ENCODE measurements at regions not wholly inside any gene's neighbourhood (a gene's known extent, or its start where the extent isn't known, plus 50 kb on each side); places are given as distances from the start of the nearest gene placed in this dataset.

GRCh38 chr6:156383059-156383458, 394.1 kb upstream of the ARID1B start:
- no peak for DNase-seq (ENCODE audit: low read depth)

- DNase-seq (ENCODE audit: low read depth) = no peak
These were observed 397.5 kb upstream of the ARID1B start for GRCh38 chr6:156379392-156380289.

GRCh38 chr6:156378853-156379252, 398.3 kb upstream of the ARID1B start:
- no peak for DNase-seq (ENCODE audit: low read depth)

- no peak for DNase-seq (ENCODE audit: low read depth)
These were observed 401.1 kb upstream of the ARID1B start for GRCh38 chr6:156376091-156376490.

GRCh38 chr6:156359912-156360311, 417.3 kb upstream of the ARID1B start:
- peak; percentile 26 for DNase-seq (ENCODE audit: low read depth)

- no peak for DNase-seq (ENCODE audit: low read depth)
These were observed 424.3 kb upstream of the ARID1B start for GRCh38 chr6:156352861-156353260.

- no peak for DNase-seq (ENCODE audit: low read depth)
These were observed 425.7 kb upstream of the ARID1B start for GRCh38 chr6:156351346-156351966.

- no peak for DNase-seq (ENCODE audit: low read depth)
These were observed 426.8 kb upstream of the ARID1B start for GRCh38 chr6:156350337-156350736.

GRCh38 chr6:156348849-156349248, 428.3 kb upstream of the ARID1B start:
- DNase-seq (ENCODE audit: low read depth) = no peak

GRCh38 chr6:156348424-156348823, 428.8 kb upstream of the ARID1B start:
- no peak for DNase-seq (ENCODE audit: low read depth)

GRCh38 chr6:156347656-156348055, 429.5 kb upstream of the ARID1B start:
- peak; percentile 11 for DNase-seq (ENCODE audit: low read depth)

- peak; percentile 44 for DNase-seq (ENCODE audit: low read depth)
These were observed 429.9 kb upstream of the ARID1B start for GRCh38 chr6:156347246-156347645.

GRCh38 chr6:156345700-156346099, 431.5 kb upstream of the ARID1B start:
- DNase-seq (ENCODE audit: low read depth) = no peak

GRCh38 chr6:156344491-156344890, 432.7 kb upstream of the ARID1B start:
- no peak for DNase-seq (ENCODE audit: low read depth)

- no peak for DNase-seq (ENCODE audit: low read depth)
These were observed 439.4 kb upstream of the ARID1B start for GRCh38 chr6:156337801-156338200.

- DNase-seq (ENCODE audit: low read depth) = no peak
These were observed 440.4 kb upstream of the ARID1B start for GRCh38 chr6:156336733-156337132.

GRCh38 chr6:156336089-156336488, 441.1 kb upstream of the ARID1B start:
- DNase-seq (ENCODE audit: low read depth) = peak; percentile 30

GRCh38 chr6:156334966-156335365, 442.2 kb upstream of the ARID1B start:
- no peak for DNase-seq (ENCODE audit: low read depth)

GRCh38 chr6:156319707-156320106, 457.5 kb upstream of the ARID1B start:
- no peak for DNase-seq (ENCODE audit: low read depth)

- no peak for DNase-seq (ENCODE audit: low read depth)
These were observed 460.5 kb upstream of the ARID1B start for GRCh38 chr6:156316583-156317125.

- DNase-seq (ENCODE audit: low read depth) = no peak
These were observed 462.0 kb upstream of the ARID1B start for GRCh38 chr6:156315146-156315545.

- no peak for DNase-seq (ENCODE audit: low read depth)
These were observed 464.1 kb upstream of the ARID1B start for GRCh38 chr6:156313037-156313436.

- DNase-seq (ENCODE audit: low read depth) = no peak
These were observed 465.9 kb upstream of the ARID1B start for GRCh38 chr6:156311291-156311690.
